ENCODE measurements at regions not wholly inside any gene's neighbourhood (a gene's known extent, or its start where the extent isn't known, plus 50 kb on each side); places are given as distances from the start of the nearest gene placed in this dataset.
A peak's percentile ranks its signal among the peaks of the same experiment; 100 is the strongest.
"Not testable (repeated sequence)": the region's sequence is repeated elsewhere in the genome, so short reads cannot be mapped to it uniquely, and the experiment has no call there.

DNA sequence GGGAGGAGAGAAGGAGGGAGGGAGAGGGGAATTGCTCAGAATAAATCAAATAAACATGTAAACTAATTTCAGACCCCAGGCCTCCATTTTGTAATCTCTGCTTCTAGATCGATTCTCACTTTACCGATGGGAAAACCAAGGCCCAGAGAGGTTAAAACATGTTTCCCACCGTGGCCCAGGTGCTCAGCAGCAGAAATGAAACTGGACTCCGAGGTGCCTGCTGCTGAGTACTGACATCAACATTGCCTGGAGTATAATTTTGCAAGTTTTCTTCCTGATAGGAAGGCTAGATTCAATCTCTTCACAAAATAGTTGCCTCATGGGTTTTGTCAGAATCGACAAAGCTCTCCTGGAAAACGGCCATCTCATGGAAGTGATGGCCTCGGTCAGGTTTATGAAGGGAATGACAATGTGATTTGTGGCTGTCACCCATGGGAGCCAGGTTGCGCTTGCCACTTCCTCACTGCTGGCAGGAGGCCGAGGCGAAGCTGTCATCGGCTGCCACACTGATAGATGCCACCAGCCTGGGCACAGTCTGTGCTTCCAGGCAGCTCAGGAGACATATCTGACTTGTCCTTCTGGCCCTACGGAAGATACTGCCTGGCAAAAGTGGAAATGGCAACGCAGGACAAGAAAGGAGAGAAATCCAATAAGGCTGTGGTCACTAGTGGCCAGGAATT lies 133.1 kb upstream of the LRRN1 start:
- Mint-ChIP-seq H3K9me3 (peaks cover 7% of the 10 kb centered on the region), H3K27ac (peak overlapping the region in 1 of 2 donors; percentile 66), H3K4me3 (peak overlapping the region; percentile 72), H3K27me3 (peaks cover 6 to 11% of the 10 kb centered on the region in 2 donors), H3K4me1 (ENCODE audit: low read depth in 2 of 2) (peaks cover 13 to 21% of the 10 kb centered on the region in 2 donors), H3K36me3 (no peaks in the 10 kb centered on the region)
- DNase-seq (ENCODE audit: low spot score) (no peak), ATAC-seq (peak; percentile 62 to 67)

DNA sequence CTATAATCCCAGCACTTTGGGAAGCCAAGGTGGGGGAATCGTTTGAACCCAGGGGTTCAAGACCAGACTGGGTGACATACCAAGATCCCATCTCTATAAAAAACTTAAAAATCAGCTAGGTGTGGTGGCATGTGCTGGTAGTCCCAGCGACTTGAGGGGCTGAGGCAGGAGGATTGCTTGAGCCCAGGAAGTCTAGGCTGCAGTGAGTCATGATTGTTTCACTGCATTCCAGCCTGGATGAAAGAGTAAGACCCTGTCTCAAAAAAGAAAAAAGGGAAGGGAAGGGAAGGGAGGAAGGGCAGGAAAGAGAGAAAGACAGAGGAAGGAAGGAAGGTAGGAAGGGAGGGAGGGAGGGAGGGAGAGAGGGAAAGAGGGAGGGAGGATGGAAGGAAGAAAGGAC lies 133.7 kb upstream of the LRRN1 start:
- DNase-seq (ENCODE audit: low spot score) = no peak
- peaks cover 6 to 11% of the 10 kb centered on the region in 2 donors for H3K27me3 Mint-ChIP-seq
- no peak overlapping the region for H3K27ac Mint-ChIP-seq
- H3K9me3 Mint-ChIP-seq = peaks cover 7% of the 10 kb centered on the region
- ATAC-seq = no peak
- H3K4me3 Mint-ChIP-seq = no peak overlapping the region
- no peaks in the 10 kb centered on the region for H3K36me3 Mint-ChIP-seq
- peaks cover 13 to 21% of the 10 kb centered on the region in 2 donors for H3K4me1 Mint-ChIP-seq (ENCODE audit: low read depth in 2 of 2)

- Mint-ChIP-seq H3K27ac (no peak overlapping the region), H3K4me1 (ENCODE audit: low read depth in 2 of 2) (peaks cover 13 to 21% of the 10 kb centered on the region in 2 donors), H3K9me3 (peaks cover 7% of the 10 kb centered on the region), H3K36me3 (no peaks in the 10 kb centered on the region), H3K27me3 (peaks cover 6 to 11% of the 10 kb centered on the region in 2 donors), H3K4me3 (no peak overlapping the region)
- DNase-seq (ENCODE audit: low spot score) (no peak), ATAC-seq (no peak)
These were observed 134.3 kb upstream of the LRRN1 start for GRCh38 chr3:3664935-3665334.

DNA sequence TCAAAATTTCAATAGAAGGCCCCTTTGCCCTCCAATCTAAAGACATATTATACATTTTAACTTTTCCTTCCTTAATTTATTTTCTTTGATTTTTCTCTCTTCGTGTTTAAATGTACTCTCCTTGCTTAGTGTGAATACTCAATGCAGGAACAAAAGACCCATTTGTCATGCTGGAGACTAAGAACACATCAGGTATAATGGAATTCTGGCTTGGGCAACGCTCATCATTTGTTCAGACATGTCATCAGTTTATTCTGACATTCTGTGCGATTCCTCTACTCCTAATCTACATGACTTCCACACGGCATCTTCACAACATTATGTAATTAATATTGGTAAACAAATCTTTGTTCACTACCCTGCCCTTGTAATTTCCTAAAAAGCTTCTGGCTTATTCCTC lies 136.6 kb upstream of the LRRN1 start:
- Mint-ChIP-seq H3K27me3 (peaks cover 6 to 7% of the 10 kb centered on the region in 2 donors), H3K4me3 (no peak overlapping the region), H3K27ac (no peak overlapping the region), H3K36me3 (no peaks in the 10 kb centered on the region), H3K9me3 (peaks cover 5% of the 10 kb centered on the region), H3K4me1 (ENCODE audit: low read depth in 2 of 2) (peaks cover 13 to 16% of the 10 kb centered on the region in 2 donors)
- no peak for DNase-seq (ENCODE audit: low spot score)
- no peak for ATAC-seq

DNA sequence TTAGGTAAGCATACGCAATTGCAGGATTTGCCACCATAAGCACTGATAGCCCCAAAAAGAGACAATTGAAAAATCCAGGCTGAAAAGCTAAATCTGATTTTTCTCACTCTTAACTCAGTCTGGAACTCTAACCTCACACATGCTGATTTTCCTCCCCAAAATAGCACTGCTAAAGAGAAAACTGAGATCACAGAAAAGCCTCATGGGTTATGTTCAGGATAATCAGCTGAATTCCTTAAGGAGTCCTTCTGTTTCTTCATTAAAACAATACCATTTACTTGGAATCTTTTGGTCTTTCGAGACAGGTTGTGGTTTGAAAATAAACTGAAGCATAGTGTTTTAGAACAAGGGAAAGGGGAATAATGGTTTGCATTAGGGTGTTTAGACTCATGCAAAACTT lies 144.3 kb upstream of the LRRN1 start:
- peaks cover 0 to 8% of the 10 kb centered on the region in 2 donors for H3K27me3 Mint-ChIP-seq
- no peaks in the 10 kb centered on the region for H3K36me3 Mint-ChIP-seq
- H3K4me1 Mint-ChIP-seq (ENCODE audit: low read depth in 2 of 2) = no peaks in the 10 kb centered on the region
- no peak overlapping the region for H3K4me3 Mint-ChIP-seq
- DNase-seq (ENCODE audit: low spot score) (no peak), ATAC-seq (no peak)
- H3K27ac Mint-ChIP-seq = no peak overlapping the region
- H3K9me3 Mint-ChIP-seq = no peaks in the 10 kb centered on the region

GRCh38 chr3:3648988-3649679 lies 150.1 kb upstream of the LRRN1 start:
- H3K27me3 Mint-ChIP-seq = peaks cover 9 to 17% of the 10 kb centered on the region in 2 donors
- no peaks in the 10 kb centered on the region for H3K36me3 Mint-ChIP-seq
- DNase-seq (ENCODE audit: low spot score) (no peak), ATAC-seq (no peak)
- H3K27ac Mint-ChIP-seq = no peak overlapping the region
- no peaks in the 10 kb centered on the region for H3K4me1 Mint-ChIP-seq (ENCODE audit: low read depth in 2 of 2)
- H3K9me3 Mint-ChIP-seq = no peaks in the 10 kb centered on the region
- no peak overlapping the region for H3K4me3 Mint-ChIP-seq

DNA sequence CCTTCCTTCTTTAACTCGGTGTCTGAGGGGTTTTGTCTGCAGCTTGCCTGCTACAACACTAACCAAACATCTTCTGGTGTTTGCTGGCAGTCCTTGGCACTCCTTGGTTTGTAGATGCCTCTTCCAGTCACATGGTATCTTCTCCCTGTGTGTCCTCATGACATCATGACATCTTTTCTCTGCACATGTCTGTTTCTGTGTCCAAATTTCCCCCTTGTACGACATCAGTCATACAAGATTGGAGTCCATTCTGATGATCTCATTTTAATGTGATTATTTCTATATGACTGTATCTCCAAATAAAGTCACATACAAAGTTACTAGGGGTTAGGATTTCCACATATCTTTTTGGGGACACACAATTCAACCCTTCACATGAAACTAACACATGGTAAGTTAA lies 152.3 kb upstream of the LRRN1 start:
- no peaks in the 10 kb centered on the region for H3K4me1 Mint-ChIP-seq (ENCODE audit: low read depth in 2 of 2)

DNA sequence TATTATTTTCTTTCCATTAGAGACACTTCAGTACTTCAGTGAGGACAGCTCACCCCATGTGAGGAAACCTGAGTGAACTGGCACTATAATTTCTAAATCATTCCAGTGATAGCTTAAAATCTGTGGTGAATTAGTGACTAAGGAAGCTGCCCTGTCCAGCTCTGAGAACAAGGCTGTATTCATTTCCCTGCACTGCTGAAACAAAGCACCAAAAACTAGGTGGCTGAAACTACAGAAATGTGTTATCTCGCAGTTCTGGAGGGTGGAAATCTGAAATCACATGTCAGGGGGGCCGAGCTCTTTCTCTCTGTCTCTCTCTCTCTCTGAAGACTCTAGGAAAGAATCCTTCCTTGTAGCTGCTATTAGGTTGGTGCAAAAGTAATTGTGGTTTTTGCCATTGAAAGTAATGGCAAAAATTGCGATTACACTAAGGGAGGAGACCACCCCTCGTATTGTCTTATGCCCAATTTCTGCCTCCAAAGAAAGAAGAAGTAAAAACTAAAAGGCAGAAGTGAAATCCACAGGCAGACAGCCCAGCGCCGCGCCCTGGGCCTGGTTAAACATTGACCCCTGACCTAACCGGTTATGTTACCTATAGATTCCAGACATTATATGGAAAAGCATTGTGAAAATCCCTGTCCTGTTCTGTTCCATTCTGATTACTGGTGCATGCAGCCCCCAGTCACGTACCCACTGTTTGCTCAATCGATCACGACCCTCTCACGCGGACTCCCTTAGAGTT lies 153.0 kb upstream of the LRRN1 start:
- ATAC-seq; H3K27ac Mint-ChIP-seq; H3K4me3 Mint-ChIP-seq; DNase-seq (ENCODE audit: low spot score); H3K36me3 Mint-ChIP-seq; H3K4me1 Mint-ChIP-seq (ENCODE audit: low read depth in 2 of 2); H3K9me3 Mint-ChIP-seq: not testable (repeated sequence)
- H3K27me3 Mint-ChIP-seq = peaks cover 16 to 17% of the 10 kb centered on the region in 2 donors

More for the DNA sequence above, 152.3 kb upstream of the LRRN1 start:
- no peaks in the 10 kb centered on the region for H3K36me3 Mint-ChIP-seq
- DNase-seq (ENCODE audit: low spot score) = no peak
- no peak for ATAC-seq
- peaks cover 16 to 17% of the 10 kb centered on the region in 2 donors for H3K27me3 Mint-ChIP-seq
- H3K4me3 Mint-ChIP-seq = no peak overlapping the region
- no peak overlapping the region for H3K27ac Mint-ChIP-seq
- no peaks in the 10 kb centered on the region for H3K9me3 Mint-ChIP-seq

GRCh38 chr3:3641877-3642455 lies 157.3 kb upstream of the LRRN1 start:
- Mint-ChIP-seq H3K27me3 (peaks cover 10 to 12% of the 10 kb centered on the region in 2 donors), H3K27ac (no peak overlapping the region), H3K4me1 (ENCODE audit: low read depth in 2 of 2) (no peaks in the 10 kb centered on the region), H3K36me3 (no peaks in the 10 kb centered on the region), H3K4me3 (no peak overlapping the region), H3K9me3 (no peaks in the 10 kb centered on the region)
- ATAC-seq (no peak), DNase-seq (ENCODE audit: low spot score) (no peak)

DNA sequence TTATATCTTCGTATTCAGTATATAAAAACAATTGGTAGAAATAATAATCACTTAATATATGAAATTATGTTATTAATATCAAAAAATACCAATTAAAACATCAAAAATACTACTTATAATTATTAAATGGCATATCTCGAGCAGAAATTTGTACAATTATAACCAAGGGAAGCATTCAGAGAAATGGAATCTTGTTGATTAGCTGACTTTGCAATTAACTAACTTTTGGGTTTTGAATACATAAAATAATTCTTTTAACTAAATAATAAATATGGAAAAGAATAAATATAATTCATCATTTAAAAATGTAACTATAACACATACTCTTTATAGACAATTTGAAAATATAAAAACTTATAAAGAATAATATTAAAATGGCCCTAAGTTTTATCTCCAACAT lies 160.2 kb upstream of the LRRN1 start:
- Mint-ChIP-seq H3K9me3 (no peaks in the 10 kb centered on the region), H3K4me1 (ENCODE audit: low read depth in 2 of 2) (no peaks in the 10 kb centered on the region), H3K27ac (no peak overlapping the region), H3K4me3 (no peak overlapping the region), H3K27me3 (peaks cover 2 to 7% of the 10 kb centered on the region in 2 donors), H3K36me3 (no peaks in the 10 kb centered on the region)
- ATAC-seq = no peak
- no peak for DNase-seq (ENCODE audit: low spot score)

DNA sequence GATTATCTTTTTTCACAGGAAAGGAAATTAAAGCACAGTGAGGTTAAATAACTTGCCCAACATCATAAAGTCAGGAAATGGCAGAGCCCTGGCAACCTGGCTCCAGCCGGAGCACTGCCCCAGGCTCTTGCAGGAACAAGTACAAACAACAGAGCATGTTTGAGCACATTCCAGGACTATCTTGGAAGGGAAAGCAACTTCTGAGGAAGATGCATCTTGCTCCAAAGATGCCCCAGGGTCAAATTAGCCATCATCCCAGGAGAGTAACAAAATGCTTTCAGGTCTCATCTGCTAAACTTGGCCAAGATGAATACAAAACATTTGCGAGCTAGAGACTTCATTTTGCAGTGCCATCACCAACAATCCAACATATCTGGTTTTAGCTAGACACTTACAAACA lies 162.4 kb upstream of the LRRN1 start:
- ATAC-seq = no peak
- no peak for DNase-seq (ENCODE audit: low spot score)
- no peaks in the 10 kb centered on the region for H3K36me3 Mint-ChIP-seq
- no peaks in the 10 kb centered on the region for H3K27me3 Mint-ChIP-seq
- H3K27ac Mint-ChIP-seq = no peak overlapping the region
- no peak overlapping the region for H3K4me3 Mint-ChIP-seq
- H3K9me3 Mint-ChIP-seq = no peaks in the 10 kb centered on the region
- no peaks in the 10 kb centered on the region for H3K4me1 Mint-ChIP-seq (ENCODE audit: low read depth in 2 of 2)

DNA sequence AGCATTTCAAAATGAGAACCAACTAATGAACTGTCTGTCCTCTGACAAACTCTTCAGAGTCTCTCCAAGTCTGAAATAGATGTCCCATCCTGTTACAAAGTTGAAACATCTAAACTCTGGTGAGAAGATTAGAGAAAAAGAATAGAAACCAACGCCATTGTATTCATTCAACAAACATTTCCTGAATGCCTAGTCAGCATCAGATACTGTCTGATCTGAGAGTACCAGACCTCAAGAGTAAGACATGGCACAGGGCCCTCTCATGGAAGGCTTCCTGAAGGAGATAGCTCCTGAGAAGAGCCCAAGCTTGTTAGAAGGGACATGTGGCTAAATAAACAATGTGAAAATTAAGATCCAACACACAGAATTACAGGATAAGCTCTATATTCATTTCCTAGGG lies 164.1 kb upstream of the LRRN1 start:
- H3K4me1 Mint-ChIP-seq (ENCODE audit: low read depth in 2 of 2) = no peaks in the 10 kb centered on the region
- H3K9me3 Mint-ChIP-seq = no peaks in the 10 kb centered on the region
- H3K4me3 Mint-ChIP-seq = no peak overlapping the region
- DNase-seq (ENCODE audit: low spot score) (no peak), ATAC-seq (no peak)
- no peaks in the 10 kb centered on the region for H3K36me3 Mint-ChIP-seq
- H3K27me3 Mint-ChIP-seq = no peaks in the 10 kb centered on the region
- H3K27ac Mint-ChIP-seq = no peak overlapping the region

DNA sequence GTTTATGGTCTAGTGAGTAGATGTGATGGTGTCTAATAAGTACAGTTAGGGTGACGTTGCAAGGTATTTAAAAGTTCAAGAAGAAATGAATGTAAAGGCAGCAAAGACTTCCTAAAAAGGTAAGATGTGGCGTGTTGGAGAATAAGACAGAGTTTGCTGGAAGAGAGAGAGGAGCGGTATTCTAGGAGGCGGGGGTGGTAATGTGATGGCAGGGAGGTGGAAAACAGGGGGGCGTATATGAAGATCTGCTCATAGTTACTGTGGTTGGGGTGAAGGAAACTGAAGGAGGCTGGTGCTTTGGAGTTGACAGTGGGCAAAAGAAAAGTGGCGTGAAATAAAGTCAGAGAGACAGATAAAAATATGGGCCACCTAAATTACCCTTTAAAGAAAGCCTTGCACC lies 164.9 kb upstream of the LRRN1 start:
- ATAC-seq (no peak), DNase-seq (ENCODE audit: low spot score) (no peak)
- H3K9me3 Mint-ChIP-seq = no peaks in the 10 kb centered on the region
- H3K4me1 Mint-ChIP-seq (ENCODE audit: low read depth in 2 of 2) = no peaks in the 10 kb centered on the region
- H3K27ac Mint-ChIP-seq = no peak overlapping the region
- no peaks in the 10 kb centered on the region for H3K27me3 Mint-ChIP-seq
- no peaks in the 10 kb centered on the region for H3K36me3 Mint-ChIP-seq
- no peak overlapping the region for H3K4me3 Mint-ChIP-seq

GRCh38 chr3:3633761-3634160 lies 165.5 kb upstream of the LRRN1 start:
- no peak overlapping the region for H3K27ac Mint-ChIP-seq
- no peaks in the 10 kb centered on the region for H3K4me1 Mint-ChIP-seq (ENCODE audit: low read depth in 2 of 2)
- DNase-seq (ENCODE audit: low spot score) (no peak), ATAC-seq (no peak)
- no peak overlapping the region for H3K4me3 Mint-ChIP-seq
- H3K9me3 Mint-ChIP-seq = no peaks in the 10 kb centered on the region
- H3K27me3 Mint-ChIP-seq = no peaks in the 10 kb centered on the region
- no peaks in the 10 kb centered on the region for H3K36me3 Mint-ChIP-seq

All from natural killer cell treated with Interleukin-12 subunit alpha and Interleukin-12 subunit beta and Interleukin-15 and Interleukin-18, amount 100 ng/mL, for 72 hours (primary cell).